ENCODE measurements at regions not wholly inside any gene's neighbourhood (a gene's known extent, or its start where the extent isn't known, plus 50 kb on each side); places are given as distances from the start of the nearest gene placed in this dataset.

DNA sequence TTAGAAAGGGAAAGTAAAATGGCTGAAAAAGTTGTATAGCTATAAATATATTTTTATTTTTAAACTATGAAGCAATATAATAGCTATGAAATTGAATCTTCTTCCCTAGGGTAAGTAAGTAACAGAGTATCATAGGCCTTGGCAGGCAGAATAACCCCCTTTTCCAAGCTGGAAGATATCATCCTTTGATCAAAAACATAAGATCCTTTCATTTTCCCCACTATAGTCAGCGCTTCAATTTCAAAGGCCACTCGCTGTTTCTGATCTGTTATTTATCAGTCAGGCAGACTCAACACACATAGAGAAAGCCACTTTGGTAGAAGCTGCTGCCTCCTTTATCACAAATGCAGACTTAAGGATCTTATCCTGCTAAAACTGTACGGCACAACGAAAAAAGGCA is 74.0 kb upstream of the UBE2E2 start:
- Histone ChIP-seq H3K4me3 (ENCODE audit: insufficient read depth, low read length) (no peak overlapping the region), H3K27ac (ENCODE audit: low read depth, low read length) (no peak overlapping the region)
- no peak for DNase-seq (ENCODE audit: insufficient read length, low spot score, missing footprints)

DNA sequence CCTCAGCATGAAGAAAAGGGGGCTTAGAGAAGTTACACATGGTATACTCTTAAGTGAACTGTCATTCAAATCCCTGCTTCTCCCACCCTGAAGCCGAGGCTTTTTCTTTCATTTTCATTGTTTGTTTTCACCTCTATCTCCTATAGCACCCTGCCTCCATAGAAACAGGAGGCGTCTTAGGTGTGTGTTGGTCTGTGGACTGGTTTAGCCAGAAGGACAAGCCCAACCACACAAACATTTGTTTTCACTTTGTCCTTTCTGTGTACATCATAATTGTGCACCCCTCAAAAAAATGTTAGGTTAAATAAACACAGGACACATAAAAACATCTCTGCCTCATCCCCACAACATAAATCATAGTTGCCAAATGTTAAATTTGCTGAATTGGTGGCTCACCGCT is 73.3 kb upstream of the UBE2E2 start:
- no peak for DNase-seq (ENCODE audit: insufficient read length, low spot score, missing footprints)
- Histone ChIP-seq H2AFZ (ENCODE audit: low read length) (no peak overlapping the region), H3K9me3 (ENCODE audit: low read depth, low read length) (no peaks in the 10 kb centered on the region), H3K36me3 (ENCODE audit: insufficient read depth, low read length) (no peaks in the 10 kb centered on the region), H3K79me2 (ENCODE audit: insufficient read depth, low read length) (no peaks in the 10 kb centered on the region), H3K27ac (ENCODE audit: low read depth, low read length) (no peak overlapping the region), H3K27me3 (ENCODE audit: insufficient read depth, low read length) (peaks cover 2% of the 10 kb centered on the region), H3K4me2 (ENCODE audit: insufficient read depth, low read length) (peak overlapping the region; percentile 39), H3K4me3 (ENCODE audit: insufficient read depth, low read length) (peak overlapping the region; percentile 6), H4K20me1 (ENCODE audit: insufficient read depth, low read length) (no peaks in the 10 kb centered on the region), H3K4me1 (ENCODE audit: insufficient read depth, low read length) (no peaks in the 10 kb centered on the region)
- TF ChIP-seq, protein P1, sequence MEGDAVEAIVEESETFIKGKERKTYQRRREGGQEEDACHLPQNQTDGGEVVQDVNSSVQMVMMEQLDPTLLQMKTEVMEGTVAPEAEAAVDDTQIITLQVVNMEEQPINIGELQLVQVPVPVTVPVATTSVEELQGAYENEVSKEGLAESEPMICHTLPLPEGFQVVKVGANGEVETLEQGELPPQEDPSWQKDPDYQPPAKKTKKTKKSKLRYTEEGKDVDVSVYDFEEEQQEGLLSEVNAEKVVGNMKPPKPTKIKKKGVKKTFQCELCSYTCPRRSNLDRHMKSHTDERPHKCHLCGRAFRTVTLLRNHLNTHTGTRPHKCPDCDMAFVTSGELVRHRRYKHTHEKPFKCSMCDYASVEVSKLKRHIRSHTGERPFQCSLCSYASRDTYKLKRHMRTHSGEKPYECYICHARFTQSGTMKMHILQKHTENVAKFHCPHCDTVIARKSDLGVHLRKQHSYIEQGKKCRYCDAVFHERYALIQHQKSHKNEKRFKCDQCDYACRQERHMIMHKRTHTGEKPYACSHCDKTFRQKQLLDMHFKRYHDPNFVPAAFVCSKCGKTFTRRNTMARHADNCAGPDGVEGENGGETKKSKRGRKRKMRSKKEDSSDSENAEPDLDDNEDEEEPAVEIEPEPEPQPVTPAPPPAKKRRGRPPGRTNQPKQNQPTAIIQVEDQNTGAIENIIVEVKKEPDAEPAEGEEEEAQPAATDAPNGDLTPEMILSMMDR (IDR thresholded peaks at IDR 0.05; ENCODE audit: extremely low read depth, low read depth, low read length) = no peak

More for the DNA sequence above, 74.0 kb upstream of the UBE2E2 start:
- H3K4me1 ChIP-seq (ENCODE audit: insufficient read depth, low read length) = no peaks in the 10 kb centered on the region
- H4K20me1 ChIP-seq (ENCODE audit: insufficient read depth, low read length) = no peaks in the 10 kb centered on the region
- H2AFZ ChIP-seq (ENCODE audit: low read length) = no peak overlapping the region
- TF ChIP-seq, protein P1 (IDR thresholded peaks at IDR 0.05; ENCODE audit: extremely low read depth, low read depth, low read length) = no peak
- no peaks in the 10 kb centered on the region for H3K9me3 ChIP-seq (ENCODE audit: low read depth, low read length)
- no peaks in the 10 kb centered on the region for H3K79me2 ChIP-seq (ENCODE audit: insufficient read depth, low read length)
- peak overlapping the region; percentile 39 for H3K4me2 ChIP-seq (ENCODE audit: insufficient read depth, low read length)
- no peaks in the 10 kb centered on the region for H3K36me3 ChIP-seq (ENCODE audit: insufficient read depth, low read length)
- peaks cover 7% of the 10 kb centered on the region for H3K27me3 ChIP-seq (ENCODE audit: insufficient read depth, low read length)

- peaks cover 2% of the 10 kb centered on the region for H3K27me3 ChIP-seq (ENCODE audit: insufficient read depth, low read length)
- H3K9me3 ChIP-seq (ENCODE audit: low read depth, low read length) = no peaks in the 10 kb centered on the region
- no peak overlapping the region for H3K4me3 ChIP-seq (ENCODE audit: insufficient read depth, low read length)
- no peaks in the 10 kb centered on the region for H3K36me3 ChIP-seq (ENCODE audit: insufficient read depth, low read length)
- DNase-seq (ENCODE audit: insufficient read length, low spot score, missing footprints) = no peak
- H3K4me2 ChIP-seq (ENCODE audit: insufficient read depth, low read length) = no peak overlapping the region
- no peaks in the 10 kb centered on the region for H4K20me1 ChIP-seq (ENCODE audit: insufficient read depth, low read length)
- no peaks in the 10 kb centered on the region for H3K79me2 ChIP-seq (ENCODE audit: insufficient read depth, low read length)
- TF ChIP-seq, protein P1 (IDR thresholded peaks at IDR 0.05; ENCODE audit: extremely low read depth, low read depth, low read length) = no peak
- no peak overlapping the region for H3K27ac ChIP-seq (ENCODE audit: low read depth, low read length)
- H2AFZ ChIP-seq (ENCODE audit: low read length) = no peak overlapping the region
- H3K4me1 ChIP-seq (ENCODE audit: insufficient read depth, low read length) = no peaks in the 10 kb centered on the region
Measured at GRCh38 chr3:23130406-23130805, 72.7 kb upstream of the UBE2E2 start.

DNA sequence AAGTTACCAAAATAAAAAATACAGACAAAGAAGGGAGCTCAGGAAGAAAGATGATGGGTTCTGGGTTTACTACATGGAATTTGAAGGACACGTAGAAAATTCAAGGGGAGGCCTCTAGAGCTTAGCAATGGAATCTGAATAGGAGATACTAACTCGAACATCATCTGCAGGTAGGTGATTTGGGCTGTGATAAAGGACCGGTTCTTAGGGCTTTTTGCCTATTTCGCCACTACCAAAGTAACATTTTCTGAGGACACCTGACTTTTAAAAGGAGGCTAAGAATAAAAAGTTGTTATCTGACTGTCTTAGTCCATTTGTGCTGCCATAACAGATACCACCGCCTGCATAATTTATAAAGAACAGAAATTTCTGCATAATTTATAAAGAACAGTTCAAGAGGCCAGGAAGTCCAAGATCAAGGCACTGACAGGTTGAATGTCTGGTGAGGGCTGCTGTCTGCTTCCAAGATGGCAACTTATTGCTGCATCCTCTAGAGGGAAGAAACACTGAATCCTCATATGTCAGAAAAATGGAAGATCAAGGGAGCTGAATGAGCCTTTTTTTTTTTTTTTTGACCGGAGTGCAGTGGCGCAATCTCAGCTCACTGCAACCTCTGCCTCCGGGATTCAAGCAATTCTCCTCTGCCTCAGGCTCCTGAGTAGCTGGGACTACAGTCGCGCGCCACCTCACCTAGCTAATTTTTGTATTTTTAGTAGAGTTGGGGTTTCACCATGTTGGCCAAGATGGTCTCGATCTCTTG is 67.9 kb upstream of the UBE2E2 start:
- no peaks in the 10 kb centered on the region for H3K36me3 ChIP-seq (ENCODE audit: insufficient read depth, low read length)
- H2AFZ ChIP-seq (ENCODE audit: low read length) = no peak overlapping the region
- TF ChIP-seq, protein P1 (IDR thresholded peaks at IDR 0.05; ENCODE audit: extremely low read depth, low read depth, low read length) = no peak
- H3K9me3 ChIP-seq (ENCODE audit: low read depth, low read length) = no peaks in the 10 kb centered on the region
- no peaks in the 10 kb centered on the region for H3K79me2 ChIP-seq (ENCODE audit: insufficient read depth, low read length)
- H3K4me1 ChIP-seq (ENCODE audit: insufficient read depth, low read length) = no peaks in the 10 kb centered on the region
- H3K4me2 ChIP-seq (ENCODE audit: insufficient read depth, low read length) = no peak overlapping the region
- H4K20me1 ChIP-seq (ENCODE audit: insufficient read depth, low read length) = no peaks in the 10 kb centered on the region
- H3K4me3 ChIP-seq (ENCODE audit: insufficient read depth, low read length) = no peak overlapping the region
- H3K27ac ChIP-seq (ENCODE audit: low read depth, low read length) = no peak overlapping the region
- DNase-seq (ENCODE audit: insufficient read length, low spot score, missing footprints) = no peak
- H3K27me3 ChIP-seq (ENCODE audit: insufficient read depth, low read length) = no peaks in the 10 kb centered on the region
